ENCODE measurements at regions not wholly inside any gene's neighbourhood (a gene's known extent, or its start where the extent isn't known, plus 50 kb on each side); places are given as distances from the start of the nearest gene placed in this dataset.

DNA sequence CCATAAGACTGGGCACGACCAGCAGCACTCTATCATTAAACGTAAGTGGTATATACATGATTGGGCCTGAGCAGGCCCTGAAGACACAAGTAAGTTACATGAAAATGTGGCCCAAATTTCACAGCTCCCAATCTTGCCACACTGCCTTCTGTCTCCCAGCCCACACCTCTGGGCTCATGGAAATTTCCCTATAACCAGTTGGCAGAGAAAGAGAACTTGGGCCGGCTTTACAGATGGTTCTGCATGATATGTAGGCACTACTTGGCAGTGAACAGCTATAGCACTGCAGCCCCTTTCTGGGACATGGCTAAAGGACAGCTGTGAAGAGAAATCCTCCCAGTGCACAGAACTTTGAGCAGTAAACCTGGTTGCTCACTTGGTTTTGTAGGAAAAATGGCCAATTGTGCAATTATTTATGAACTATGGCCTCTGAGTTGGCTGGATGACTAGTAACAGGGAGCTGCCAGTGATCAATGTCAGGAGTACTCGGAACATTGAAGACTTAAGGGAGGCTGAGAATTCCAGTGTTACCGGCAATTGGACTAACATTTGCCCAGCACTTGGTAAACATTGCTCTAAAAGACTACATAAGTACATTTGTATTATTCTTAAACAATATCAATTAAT is 1006.6 kb upstream of the LRRN3 start:
- DNase-seq (ENCODE audit: low read depth): no peak

DNA sequence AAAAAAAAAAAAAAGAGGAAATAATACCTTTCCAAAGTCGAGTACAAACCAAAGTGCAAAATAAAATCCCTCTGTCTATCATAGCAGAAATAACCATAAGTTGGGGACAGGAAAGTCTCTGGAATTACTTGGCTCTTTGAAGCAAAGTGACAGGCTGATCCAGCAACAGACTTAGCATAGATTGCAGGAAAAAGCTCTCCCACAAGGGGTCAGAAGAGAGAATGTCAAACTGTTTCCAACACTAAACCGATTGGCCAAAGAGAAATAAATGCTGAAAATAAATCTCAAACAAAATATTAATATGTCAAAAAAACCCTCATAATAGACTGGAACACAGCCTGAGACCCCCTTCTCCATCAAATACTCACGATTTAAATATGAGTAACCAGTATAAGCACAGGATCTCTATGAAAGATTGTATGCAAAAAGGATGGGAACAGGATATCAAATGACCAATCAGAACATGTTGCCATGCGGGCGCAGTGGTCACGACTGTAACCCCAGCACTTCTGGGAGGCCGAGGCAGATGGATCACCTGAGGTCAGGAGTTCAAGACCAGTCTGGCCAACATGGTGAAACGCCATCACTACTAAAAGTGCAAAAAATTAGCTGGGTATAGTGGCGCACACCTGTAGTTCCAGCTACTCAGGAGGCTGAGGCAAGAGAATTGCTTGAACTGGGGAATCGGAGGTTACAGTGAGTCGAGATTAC is 1000.7 kb upstream of the LRRN3 start:
- TF ChIP-seq, protein P1, sequence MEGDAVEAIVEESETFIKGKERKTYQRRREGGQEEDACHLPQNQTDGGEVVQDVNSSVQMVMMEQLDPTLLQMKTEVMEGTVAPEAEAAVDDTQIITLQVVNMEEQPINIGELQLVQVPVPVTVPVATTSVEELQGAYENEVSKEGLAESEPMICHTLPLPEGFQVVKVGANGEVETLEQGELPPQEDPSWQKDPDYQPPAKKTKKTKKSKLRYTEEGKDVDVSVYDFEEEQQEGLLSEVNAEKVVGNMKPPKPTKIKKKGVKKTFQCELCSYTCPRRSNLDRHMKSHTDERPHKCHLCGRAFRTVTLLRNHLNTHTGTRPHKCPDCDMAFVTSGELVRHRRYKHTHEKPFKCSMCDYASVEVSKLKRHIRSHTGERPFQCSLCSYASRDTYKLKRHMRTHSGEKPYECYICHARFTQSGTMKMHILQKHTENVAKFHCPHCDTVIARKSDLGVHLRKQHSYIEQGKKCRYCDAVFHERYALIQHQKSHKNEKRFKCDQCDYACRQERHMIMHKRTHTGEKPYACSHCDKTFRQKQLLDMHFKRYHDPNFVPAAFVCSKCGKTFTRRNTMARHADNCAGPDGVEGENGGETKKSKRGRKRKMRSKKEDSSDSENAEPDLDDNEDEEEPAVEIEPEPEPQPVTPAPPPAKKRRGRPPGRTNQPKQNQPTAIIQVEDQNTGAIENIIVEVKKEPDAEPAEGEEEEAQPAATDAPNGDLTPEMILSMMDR (IDR thresholded peaks at IDR 0.05; ENCODE audit: insufficient read depth, low read length, poor library complexity, severe bottlenecking): peak; percentile 49
- DNase-seq (ENCODE audit: low read depth): no peak
- Histone ChIP-seq H3K4me3 (ENCODE audit: low read depth, low read length) (no peak overlapping the region), H3K27me3 (ENCODE audit: control insufficient read depth, insufficient read depth, low read length) (no peaks in the 10 kb centered on the region), H3K36me3 (ENCODE audit: control insufficient read depth, insufficient read depth, low read length) (no peaks in the 10 kb centered on the region)

More for the DNA sequence above, 1006.6 kb upstream of the LRRN3 start:
- TF ChIP-seq, protein P1 (IDR thresholded peaks at IDR 0.05; ENCODE audit: insufficient read depth, low read length, poor library complexity, severe bottlenecking): no peak
- Histone ChIP-seq H3K27me3 (ENCODE audit: control insufficient read depth, insufficient read depth, low read length) (no peaks in the 10 kb centered on the region), H3K4me3 (ENCODE audit: low read depth, low read length) (no peak overlapping the region), H3K36me3 (ENCODE audit: control insufficient read depth, insufficient read depth, low read length) (no peaks in the 10 kb centered on the region)

DNA sequence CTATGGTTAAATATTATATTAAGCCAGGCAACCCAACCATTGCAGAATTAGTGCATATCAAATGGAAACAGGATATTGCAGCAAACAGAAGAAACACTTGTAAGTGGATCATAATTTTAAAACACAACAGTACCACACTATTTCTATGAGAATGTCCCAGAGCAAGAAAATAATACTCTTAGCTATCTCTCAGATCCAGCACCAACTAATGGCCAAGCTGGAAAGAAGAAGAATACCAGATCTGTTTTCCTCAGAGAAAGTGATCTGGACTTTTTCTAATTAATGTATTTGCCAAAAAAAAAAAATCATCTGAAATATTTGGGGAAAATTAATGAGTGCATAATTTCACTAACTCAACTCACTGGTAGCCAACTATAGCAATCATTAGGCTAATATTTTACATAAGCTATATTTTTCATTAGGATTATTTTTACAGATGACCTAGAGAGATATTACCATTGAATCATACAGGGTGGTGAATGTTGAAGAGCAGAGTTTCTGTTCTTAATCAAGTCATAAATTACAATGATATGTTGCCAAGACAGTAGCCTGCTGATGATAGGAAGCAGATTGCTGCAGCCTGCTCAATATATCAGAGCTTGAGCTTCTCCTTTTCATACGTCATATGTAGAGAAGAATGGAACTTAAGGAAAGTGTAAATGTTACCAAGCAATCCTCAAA is 995.4 kb upstream of the LRRN3 start:
- DNase-seq (ENCODE audit: low read depth): no peak
- Histone ChIP-seq H3K4me3 (ENCODE audit: low read depth, low read length) (no peak overlapping the region), H3K36me3 (ENCODE audit: control insufficient read depth, insufficient read depth, low read length) (no peaks in the 10 kb centered on the region), H3K27me3 (ENCODE audit: control insufficient read depth, insufficient read depth, low read length) (no peaks in the 10 kb centered on the region)
- TF ChIP-seq, protein P1 (IDR thresholded peaks at IDR 0.05; ENCODE audit: insufficient read depth, low read length, poor library complexity, severe bottlenecking): no peak

DNA sequence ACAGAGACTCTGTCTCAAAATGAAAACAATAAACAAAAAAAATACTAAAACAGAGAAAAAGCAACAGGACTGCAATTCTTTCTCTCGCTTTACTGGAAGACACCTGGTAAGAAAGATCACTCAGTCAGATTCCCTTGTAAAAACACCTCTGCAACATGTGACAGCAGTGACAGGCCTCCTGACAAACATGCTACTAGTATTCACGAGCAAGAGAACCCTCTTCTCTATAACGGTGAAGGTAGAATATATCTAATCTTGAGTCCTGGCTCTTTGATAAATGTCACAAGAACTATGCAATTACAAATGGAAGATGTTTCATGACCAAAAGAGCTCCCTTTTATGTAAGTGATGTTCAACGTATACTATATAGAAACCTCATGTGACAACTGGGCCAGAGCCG is 986.7 kb upstream of the LRRN3 start:
- no peaks in the 10 kb centered on the region for H3K36me3 ChIP-seq (ENCODE audit: control insufficient read depth, insufficient read depth, low read length)
- H3K4me3 ChIP-seq (ENCODE audit: low read depth, low read length): no peak overlapping the region
- no peak for DNase-seq (ENCODE audit: low read depth)
- TF ChIP-seq, protein P1 (IDR thresholded peaks at IDR 0.05; ENCODE audit: insufficient read depth, low read length, poor library complexity, severe bottlenecking): no peak
- H3K27me3 ChIP-seq (ENCODE audit: control insufficient read depth, insufficient read depth, low read length): no peaks in the 10 kb centered on the region

DNA sequence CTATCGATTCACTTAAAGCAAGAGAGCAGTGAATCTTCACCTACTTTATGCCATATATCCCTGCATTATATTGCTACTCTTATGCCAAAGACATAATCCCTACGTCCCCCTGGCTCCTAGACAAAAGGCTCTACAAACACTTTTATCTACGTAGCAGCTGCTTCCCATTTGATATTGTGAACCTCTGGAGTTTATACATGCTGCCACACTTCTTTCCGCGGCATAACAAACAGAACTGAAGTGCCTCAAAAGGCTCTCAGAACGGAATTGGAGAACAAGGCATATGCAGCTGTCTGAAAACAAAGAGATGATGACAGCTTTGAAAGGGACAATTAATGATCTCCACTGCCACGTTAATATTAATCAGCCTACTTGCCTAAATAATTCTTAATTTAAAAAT is 985.6 kb upstream of the LRRN3 start:
- TF ChIP-seq, protein P1 (IDR thresholded peaks at IDR 0.05; ENCODE audit: insufficient read depth, low read length, poor library complexity, severe bottlenecking): no peak
- Histone ChIP-seq H3K27me3 (ENCODE audit: control insufficient read depth, insufficient read depth, low read length) (no peaks in the 10 kb centered on the region), H3K4me3 (ENCODE audit: low read depth, low read length) (no peak overlapping the region), H3K36me3 (ENCODE audit: control insufficient read depth, insufficient read depth, low read length) (no peaks in the 10 kb centered on the region)
- DNase-seq (ENCODE audit: low read depth): no peak
